ENCODE measurements at regions not wholly inside any gene's neighbourhood (a gene's known extent, or its start where the extent isn't known, plus 50 kb on each side); places are given as distances from the start of the nearest gene placed in this dataset.

DNA sequence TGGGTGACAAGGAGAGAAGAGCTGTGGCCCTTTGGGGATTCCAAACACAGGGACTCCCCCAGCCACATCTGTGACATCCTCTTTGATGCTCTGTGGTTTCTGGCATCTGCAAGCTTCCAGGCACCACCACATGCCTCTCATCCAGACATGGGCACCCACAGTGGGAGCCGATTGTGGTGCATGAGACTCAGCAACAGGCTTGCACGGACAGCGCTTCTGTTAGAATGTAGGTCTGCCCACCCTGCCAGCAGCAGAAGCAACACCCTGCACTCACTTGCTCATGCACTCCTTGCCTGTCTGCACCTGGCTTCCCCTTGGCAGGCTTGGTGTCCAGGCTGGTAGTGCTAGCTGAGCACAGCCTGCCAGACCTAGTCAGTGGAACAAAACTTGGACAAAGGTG is 735.0 kb upstream of the ZWINT start:
- H3K4me3 Mint-ChIP-seq (ENCODE audit: unreplicated experiment): no peak overlapping the region
- TF ChIP-seq, protein P1, sequence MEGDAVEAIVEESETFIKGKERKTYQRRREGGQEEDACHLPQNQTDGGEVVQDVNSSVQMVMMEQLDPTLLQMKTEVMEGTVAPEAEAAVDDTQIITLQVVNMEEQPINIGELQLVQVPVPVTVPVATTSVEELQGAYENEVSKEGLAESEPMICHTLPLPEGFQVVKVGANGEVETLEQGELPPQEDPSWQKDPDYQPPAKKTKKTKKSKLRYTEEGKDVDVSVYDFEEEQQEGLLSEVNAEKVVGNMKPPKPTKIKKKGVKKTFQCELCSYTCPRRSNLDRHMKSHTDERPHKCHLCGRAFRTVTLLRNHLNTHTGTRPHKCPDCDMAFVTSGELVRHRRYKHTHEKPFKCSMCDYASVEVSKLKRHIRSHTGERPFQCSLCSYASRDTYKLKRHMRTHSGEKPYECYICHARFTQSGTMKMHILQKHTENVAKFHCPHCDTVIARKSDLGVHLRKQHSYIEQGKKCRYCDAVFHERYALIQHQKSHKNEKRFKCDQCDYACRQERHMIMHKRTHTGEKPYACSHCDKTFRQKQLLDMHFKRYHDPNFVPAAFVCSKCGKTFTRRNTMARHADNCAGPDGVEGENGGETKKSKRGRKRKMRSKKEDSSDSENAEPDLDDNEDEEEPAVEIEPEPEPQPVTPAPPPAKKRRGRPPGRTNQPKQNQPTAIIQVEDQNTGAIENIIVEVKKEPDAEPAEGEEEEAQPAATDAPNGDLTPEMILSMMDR (IDR thresholded peaks at IDR 0.05): no peak
- peaks cover 7% of the 10 kb centered on the region for H3K9me3 Mint-ChIP-seq (ENCODE audit: unreplicated experiment)
- no peaks in the 10 kb centered on the region for H3K27me3 Mint-ChIP-seq (ENCODE audit: unreplicated experiment)
- no peak for DNase-seq (ENCODE audit: extremely low spot score, unreplicated experiment)
- no peaks in the 10 kb centered on the region for H3K4me1 Mint-ChIP-seq (ENCODE audit: unreplicated experiment)
- no peaks in the 10 kb centered on the region for H3K36me3 Mint-ChIP-seq (ENCODE audit: unreplicated experiment)
- H3K27ac Mint-ChIP-seq (ENCODE audit: unreplicated experiment): no peak overlapping the region

DNA sequence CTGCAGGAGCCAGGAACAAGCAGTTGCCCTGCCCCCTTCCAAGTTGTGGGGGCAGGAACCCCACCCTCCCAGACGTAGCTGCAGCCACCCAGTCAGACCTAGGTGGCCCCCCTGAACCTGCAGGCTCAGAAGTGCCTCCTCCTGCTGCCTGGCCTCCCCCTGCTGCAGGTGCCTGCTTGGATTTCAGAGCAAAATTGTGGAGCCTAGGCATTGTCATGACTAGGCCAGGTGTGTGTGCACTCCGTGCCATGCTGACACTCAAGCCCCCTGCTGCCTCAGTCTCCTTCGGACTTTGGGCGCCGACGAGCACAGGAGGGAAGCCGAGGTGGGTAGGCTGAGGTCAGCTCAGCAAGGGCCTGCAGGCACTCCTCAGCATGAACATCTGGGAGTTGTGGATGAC is 733.9 kb upstream of the ZWINT start:
- no peaks in the 10 kb centered on the region for H3K27me3 Mint-ChIP-seq (ENCODE audit: unreplicated experiment)
- no peak overlapping the region for H3K27ac Mint-ChIP-seq (ENCODE audit: unreplicated experiment)
- TF ChIP-seq, protein P1 (IDR thresholded peaks at IDR 0.05): no peak
- H3K36me3 Mint-ChIP-seq (ENCODE audit: unreplicated experiment): no peaks in the 10 kb centered on the region
- H3K4me1 Mint-ChIP-seq (ENCODE audit: unreplicated experiment): no peaks in the 10 kb centered on the region
- H3K4me3 Mint-ChIP-seq (ENCODE audit: unreplicated experiment): no peak overlapping the region
- H3K9me3 Mint-ChIP-seq (ENCODE audit: unreplicated experiment): peaks cover 7% of the 10 kb centered on the region
- DNase-seq (ENCODE audit: extremely low spot score, unreplicated experiment): no peak

DNA sequence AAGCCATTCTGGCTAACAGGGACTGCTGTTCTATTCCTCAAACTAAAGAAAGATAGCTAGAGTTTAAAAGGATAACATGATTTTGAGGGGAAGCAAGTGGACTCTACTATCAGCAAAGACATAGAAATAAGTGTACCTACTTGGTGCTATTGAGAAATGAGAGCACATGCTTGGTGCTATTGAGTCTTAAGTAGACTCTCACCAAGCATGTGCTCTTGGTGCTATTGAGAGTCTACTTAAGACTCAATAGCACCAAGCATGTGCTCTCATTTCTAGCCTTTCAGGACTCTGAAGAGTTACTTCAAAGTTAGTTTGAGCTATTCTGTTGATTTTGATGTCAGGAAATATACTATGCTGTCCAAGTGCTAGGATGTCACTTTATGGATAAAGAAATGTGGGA is 733.0 kb upstream of the ZWINT start:
- TF ChIP-seq, protein P1 (IDR thresholded peaks at IDR 0.05): no peak
- no peak for DNase-seq (ENCODE audit: extremely low spot score, unreplicated experiment)
- H3K4me1 Mint-ChIP-seq (ENCODE audit: unreplicated experiment): no peaks in the 10 kb centered on the region
- H3K9me3 Mint-ChIP-seq (ENCODE audit: unreplicated experiment): peaks cover 7% of the 10 kb centered on the region
- no peaks in the 10 kb centered on the region for H3K36me3 Mint-ChIP-seq (ENCODE audit: unreplicated experiment)
- no peak overlapping the region for H3K27ac Mint-ChIP-seq (ENCODE audit: unreplicated experiment)
- H3K27me3 Mint-ChIP-seq (ENCODE audit: unreplicated experiment): no peaks in the 10 kb centered on the region
- H3K4me3 Mint-ChIP-seq (ENCODE audit: unreplicated experiment): no peak overlapping the region

DNA sequence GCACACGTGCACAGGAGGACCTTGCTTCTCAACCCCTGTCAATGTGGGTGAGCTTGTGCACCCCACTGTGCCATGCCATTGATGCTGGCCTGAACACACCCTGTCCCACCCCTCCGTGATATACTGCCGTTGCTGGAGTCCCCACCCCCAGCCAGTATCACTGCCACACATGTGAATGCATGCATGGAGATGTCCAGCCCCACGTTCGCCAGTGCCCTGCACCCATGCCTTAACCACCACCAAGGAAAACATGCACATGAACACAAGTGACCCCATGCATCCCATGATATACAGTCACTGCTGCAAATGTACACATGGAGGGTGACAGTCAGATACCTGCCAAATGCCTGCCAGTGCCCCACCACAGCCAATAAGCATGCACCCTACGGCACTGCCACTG is 692.5 kb upstream of the ZWINT start:
- TF ChIP-seq, protein P1 (IDR thresholded peaks at IDR 0.05): no peak
- Mint-ChIP-seq H3K4me3 (ENCODE audit: unreplicated experiment) (no peak overlapping the region), H3K27me3 (ENCODE audit: unreplicated experiment) (no peaks in the 10 kb centered on the region)

DNA sequence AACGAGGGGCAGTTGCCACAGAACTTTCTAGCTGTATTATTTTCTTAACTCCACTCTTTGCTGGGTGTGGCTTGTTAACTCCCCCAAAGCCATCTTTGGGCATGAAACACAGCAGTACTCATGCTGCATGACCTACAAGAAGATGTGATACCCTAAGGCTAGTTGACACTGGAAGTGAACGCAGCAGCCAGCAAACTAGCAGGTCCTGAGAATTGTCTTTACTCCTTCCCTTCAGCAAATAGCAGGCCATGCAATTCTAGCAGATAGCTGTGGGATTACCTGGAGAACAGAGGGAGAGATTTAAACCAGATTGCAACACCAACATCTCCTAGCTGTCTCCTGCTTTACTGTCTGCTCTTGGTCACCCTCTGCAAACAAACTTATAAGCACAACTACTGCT is 688.0 kb upstream of the ZWINT start:
- H3K36me3 Mint-ChIP-seq (ENCODE audit: unreplicated experiment): no peaks in the 10 kb centered on the region
- H3K27ac Mint-ChIP-seq (ENCODE audit: unreplicated experiment): no peak overlapping the region
- peaks cover 20% of the 10 kb centered on the region for H3K9me3 Mint-ChIP-seq (ENCODE audit: unreplicated experiment)
- TF ChIP-seq, protein P1 (IDR thresholded peaks at IDR 0.05): no peak
- DNase-seq (ENCODE audit: extremely low spot score, unreplicated experiment): no peak
- no peak overlapping the region for H3K4me3 Mint-ChIP-seq (ENCODE audit: unreplicated experiment)
- H3K27me3 Mint-ChIP-seq (ENCODE audit: unreplicated experiment): no peaks in the 10 kb centered on the region
- H3K4me1 Mint-ChIP-seq (ENCODE audit: unreplicated experiment): no peaks in the 10 kb centered on the region

More for the DNA sequence above, 692.5 kb upstream of the ZWINT start:
- H3K4me1 Mint-ChIP-seq (ENCODE audit: unreplicated experiment): no peaks in the 10 kb centered on the region
- peaks cover 29% of the 10 kb centered on the region for H3K9me3 Mint-ChIP-seq (ENCODE audit: unreplicated experiment)
- H3K36me3 Mint-ChIP-seq (ENCODE audit: unreplicated experiment): no peaks in the 10 kb centered on the region
- no peak overlapping the region for H3K27ac Mint-ChIP-seq (ENCODE audit: unreplicated experiment)
- no peak for DNase-seq (ENCODE audit: extremely low spot score, unreplicated experiment)

Measured in osteocyte (in vitro differentiated cells).